ENCODE measurements at regions not wholly inside any gene's neighbourhood (a gene's known extent, or its start where the extent isn't known, plus 50 kb on each side); places are given as distances from the start of the nearest gene placed in this dataset.

DNA sequence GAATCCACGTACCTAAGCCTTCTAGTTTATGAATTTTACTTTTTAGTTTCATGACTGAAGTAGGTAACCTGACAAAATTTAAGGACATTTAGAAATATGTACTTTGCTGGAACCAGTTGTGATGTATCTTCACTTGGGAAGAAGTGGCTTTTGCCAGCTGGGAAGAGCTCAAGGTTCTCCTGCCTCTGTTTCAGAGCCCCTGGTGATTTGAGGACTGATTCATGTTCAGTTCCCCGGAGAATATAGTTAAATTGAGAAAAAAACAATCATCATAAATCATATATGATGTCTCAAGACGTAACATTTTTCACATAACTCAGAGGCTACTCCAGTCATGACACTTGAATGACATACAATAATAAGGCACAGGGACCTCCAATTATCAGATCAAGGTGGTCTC, 473.4 kb downstream of the EPHA3 start (continued):
- TF ChIP-seq, protein P1, sequence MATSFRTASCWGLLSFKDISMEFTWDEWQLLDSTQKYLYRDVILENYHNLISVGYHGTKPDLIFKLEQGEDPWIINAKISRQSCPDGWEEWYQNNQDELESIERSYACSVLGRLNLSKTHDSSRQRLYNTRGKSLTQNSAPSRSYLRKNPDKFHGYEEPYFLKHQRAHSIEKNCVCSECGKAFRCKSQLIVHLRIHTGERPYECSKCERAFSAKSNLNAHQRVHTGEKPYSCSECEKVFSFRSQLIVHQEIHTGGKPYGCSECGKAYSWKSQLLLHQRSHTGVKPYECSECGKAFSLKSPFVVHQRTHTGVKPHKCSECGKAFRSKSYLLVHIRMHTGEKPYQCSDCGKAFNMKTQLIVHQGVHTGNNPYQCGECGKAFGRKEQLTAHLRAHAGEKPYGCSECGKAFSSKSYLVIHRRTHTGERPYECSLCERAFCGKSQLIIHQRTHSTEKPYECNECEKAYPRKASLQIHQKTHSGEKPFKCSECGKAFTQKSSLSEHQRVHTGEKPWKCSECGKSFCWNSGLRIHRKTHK (tag by site-specific recombination; IDR thresholded peaks at IDR 0.05) = no peak

DNA sequence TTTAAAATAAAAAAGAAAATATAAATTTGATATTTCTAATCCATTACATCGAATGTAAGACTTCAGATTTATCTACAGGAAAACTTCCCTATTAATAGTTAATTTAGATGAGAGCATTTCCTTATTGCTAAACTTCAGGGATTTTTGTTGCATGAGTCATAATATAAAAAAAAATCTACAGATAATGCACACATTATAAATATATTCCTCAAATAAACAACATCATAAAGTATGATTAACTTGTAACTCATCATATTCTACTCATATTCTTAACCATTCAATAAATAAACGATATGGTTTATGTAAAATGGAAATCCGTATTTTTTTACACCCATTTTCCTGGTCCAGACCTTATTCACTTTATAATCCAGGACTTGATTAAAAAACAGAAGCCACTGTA, 477.0 kb downstream of the EPHA3 start:
- no peaks in the 10 kb centered on the region for H3K4me1 ChIP-seq (ENCODE audit: control insufficient read depth, insufficient read depth, low read length)
- CTCF ChIA-PET = interaction anchor here (0.7 kb wide), 1 partner anchor 27 kb away, joined by 5 read pairs; no protein-coding TSS in a partner anchor
- H3K9me3 ChIP-seq (ENCODE audit: control insufficient read depth, insufficient read depth, low read depth, low read length) = no peaks in the 10 kb centered on the region
- POLR2A ChIA-PET = no interaction called here
- no peak for TF ChIP-seq ZNF16 (tag by site-specific recombination; IDR thresholded peaks at IDR 0.05; ENCODE audit: low read depth)
- TF ChIP-seq KLF16 (tag by site-specific recombination; IDR thresholded peaks at IDR 0.05) = no peak
- no peak for TF ChIP-seq HOXD13 (CRISPR knock-in tag; IDR thresholded peaks at IDR 0.05; ENCODE audit: borderline replicate concordance)
- TF ChIP-seq ZNF354C (tag by site-specific recombination; IDR thresholded peaks at IDR 0.05; ENCODE audit: borderline replicate concordance, low read depth) = no peak
- TF ChIP-seq PRDM1 (tag by site-specific recombination; IDR thresholded peaks at IDR 0.05) = no peak
- TF ChIP-seq ZNF366 (tag by site-specific recombination; conservative IDR thresholded peaks at IDR 0.05) = no peak
- TF ChIP-seq, protein P2, sequence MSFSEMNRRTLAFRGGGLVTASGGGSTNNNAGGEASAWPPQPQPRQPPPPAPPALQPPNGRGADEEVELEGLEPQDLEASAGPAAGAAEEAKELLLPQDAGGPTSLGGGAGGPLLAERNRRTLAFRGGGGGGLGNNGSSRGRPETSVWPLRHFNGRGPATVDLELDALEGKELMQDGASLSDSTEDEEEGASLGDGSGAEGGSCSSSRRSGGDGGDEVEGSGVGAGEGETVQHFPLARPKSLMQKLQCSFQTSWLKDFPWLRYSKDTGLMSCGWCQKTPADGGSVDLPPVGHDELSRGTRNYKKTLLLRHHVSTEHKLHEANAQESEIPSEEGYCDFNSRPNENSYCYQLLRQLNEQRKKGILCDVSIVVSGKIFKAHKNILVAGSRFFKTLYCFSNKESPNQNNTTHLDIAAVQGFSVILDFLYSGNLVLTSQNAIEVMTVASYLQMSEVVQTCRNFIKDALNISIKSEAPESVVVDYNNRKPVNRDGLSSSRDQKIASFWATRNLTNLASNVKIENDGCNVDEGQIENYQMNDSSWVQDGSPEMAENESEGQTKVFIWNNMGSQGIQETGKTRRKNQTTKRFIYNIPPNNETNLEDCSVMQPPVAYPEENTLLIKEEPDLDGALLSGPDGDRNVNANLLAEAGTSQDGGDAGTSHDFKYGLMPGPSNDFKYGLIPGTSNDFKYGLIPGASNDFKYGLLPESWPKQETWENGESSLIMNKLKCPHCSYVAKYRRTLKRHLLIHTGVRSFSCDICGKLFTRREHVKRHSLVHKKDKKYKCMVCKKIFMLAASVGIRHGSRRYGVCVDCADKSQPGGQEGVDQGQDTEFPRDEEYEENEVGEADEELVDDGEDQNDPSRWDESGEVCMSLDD (tag by site-specific recombination; IDR thresholded peaks at IDR 0.05) = no peak
- no peaks in the 10 kb centered on the region for H3K36me3 ChIP-seq (ENCODE audit: control insufficient read depth in 2 of 2, insufficient read depth in 1 of 2, low read length in 2 of 2)
- H3K4me3 ChIP-seq (ENCODE audit: low read depth, low read length) = no peak overlapping the region
- H3K27ac ChIP-seq (ENCODE audit: extremely low read depth, low read depth, low read length) = no peak overlapping the region

DNA sequence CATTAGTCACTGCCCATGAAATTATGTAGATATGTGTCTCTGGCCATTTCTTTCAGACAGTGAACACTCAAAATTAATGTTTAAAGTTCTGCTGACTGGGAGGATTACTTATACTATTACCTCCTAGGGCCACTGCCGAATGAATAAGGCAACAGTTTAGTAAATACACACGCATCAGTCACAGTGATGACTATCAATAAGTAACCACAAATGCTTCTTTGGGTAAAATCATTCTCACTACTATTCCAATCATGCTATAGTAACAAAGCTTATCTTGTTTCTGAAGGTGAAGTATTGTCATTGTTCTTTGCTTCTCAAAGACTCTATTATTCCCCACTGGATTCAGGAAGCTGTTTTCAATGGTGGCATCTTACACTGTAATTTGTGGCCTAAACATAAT, 478.8 kb downstream of the EPHA3 start:
- ChIA-PET CTCF (interaction anchor here (1.1 kb wide), 1 partner anchor 265 kb away, joined by 4 read pairs; no protein-coding TSS in a partner anchor), POLR2A (no interaction called here)
- no peak overlapping the region for H3K4me3 ChIP-seq (ENCODE audit: low read depth, low read length)
- no peaks in the 10 kb centered on the region for H3K36me3 ChIP-seq (ENCODE audit: control insufficient read depth in 2 of 2, insufficient read depth in 1 of 2, low read length in 2 of 2)
- no peaks in the 10 kb centered on the region for H3K9me3 ChIP-seq (ENCODE audit: control insufficient read depth, insufficient read depth, low read depth, low read length)
- TF ChIP-seq ZNF548 (tag by site-specific recombination; IDR thresholded peaks at IDR 0.05) (no peak), ZNF677 (tag by site-specific recombination; IDR thresholded peaks at IDR 0.05) (no peak), MEIS1 (CRISPR knock-in tag; IDR thresholded peaks at IDR 0.05; ENCODE audit: borderline replicate concordance) (no peak), ZSCAN30 (tag by site-specific recombination; IDR thresholded peaks at IDR 0.05) (no peak), ZNF843 (tag by site-specific recombination; IDR thresholded peaks at IDR 0.05) (no peak), ZNF16 (tag by site-specific recombination; IDR thresholded peaks at IDR 0.05; ENCODE audit: low read depth) (no peak), ZNF302 (tag by site-specific recombination; IDR thresholded peaks at IDR 0.05; ENCODE audit: low read depth) (no peak), ZFHX2 (tag by site-specific recombination; conservative IDR thresholded peaks at IDR 0.05) (no peak), GLIS1 (tag by site-specific recombination; IDR thresholded peaks at IDR 0.05) (no peak), IKZF3 (tag by site-specific recombination; IDR thresholded peaks at IDR 0.05) (no peak), GLI2 (tag by site-specific recombination; IDR thresholded peaks at IDR 0.05; ENCODE audit: borderline replicate concordance, low read depth) (no peak)
- TF ChIP-seq, protein P3, sequence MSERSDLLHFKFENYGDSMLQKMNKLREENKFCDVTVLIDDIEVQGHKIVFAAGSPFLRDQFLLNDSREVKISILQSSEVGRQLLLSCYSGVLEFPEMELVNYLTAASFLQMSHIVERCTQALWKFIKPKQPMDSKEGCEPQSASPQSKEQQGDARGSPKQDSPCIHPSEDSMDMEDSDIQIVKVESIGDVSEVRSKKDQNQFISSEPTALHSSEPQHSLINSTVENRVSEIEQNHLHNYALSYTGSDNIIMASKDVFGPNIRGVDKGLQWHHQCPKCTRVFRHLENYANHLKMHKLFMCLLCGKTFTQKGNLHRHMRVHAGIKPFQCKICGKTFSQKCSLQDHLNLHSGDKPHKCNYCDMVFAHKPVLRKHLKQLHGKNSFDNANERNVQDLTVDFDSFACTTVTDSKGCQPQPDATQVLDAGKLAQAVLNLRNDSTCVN (tag by site-specific recombination; optimal IDR thresholded peaks at IDR 0.05) = no peak
- TF ChIP-seq, protein P4, sequence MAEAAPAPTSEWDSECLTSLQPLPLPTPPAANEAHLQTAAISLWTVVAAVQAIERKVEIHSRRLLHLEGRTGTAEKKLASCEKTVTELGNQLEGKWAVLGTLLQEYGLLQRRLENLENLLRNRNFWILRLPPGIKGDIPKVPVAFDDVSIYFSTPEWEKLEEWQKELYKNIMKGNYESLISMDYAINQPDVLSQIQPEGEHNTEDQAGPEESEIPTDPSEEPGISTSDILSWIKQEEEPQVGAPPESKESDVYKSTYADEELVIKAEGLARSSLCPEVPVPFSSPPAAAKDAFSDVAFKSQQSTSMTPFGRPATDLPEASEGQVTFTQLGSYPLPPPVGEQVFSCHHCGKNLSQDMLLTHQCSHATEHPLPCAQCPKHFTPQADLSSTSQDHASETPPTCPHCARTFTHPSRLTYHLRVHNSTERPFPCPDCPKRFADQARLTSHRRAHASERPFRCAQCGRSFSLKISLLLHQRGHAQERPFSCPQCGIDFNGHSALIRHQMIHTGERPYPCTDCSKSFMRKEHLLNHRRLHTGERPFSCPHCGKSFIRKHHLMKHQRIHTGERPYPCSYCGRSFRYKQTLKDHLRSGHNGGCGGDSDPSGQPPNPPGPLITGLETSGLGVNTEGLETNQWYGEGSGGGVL (tag by site-specific recombination; IDR thresholded peaks at IDR 0.05) = no peak
- no peaks in the 10 kb centered on the region for H3K4me1 ChIP-seq (ENCODE audit: control insufficient read depth, insufficient read depth, low read length)
- no peak overlapping the region for H3K27ac ChIP-seq (ENCODE audit: extremely low read depth, low read depth, low read length)

Measured in HEK293 (cell line).